Breast epithelium (tissue), 4 donors: ENCODE measurements at regions not wholly inside any gene's neighbourhood (a gene's known extent, or its start where the extent isn't known, plus 50 kb on each side); places are given as distances from the start of the nearest gene placed in this dataset.
"Not testable (repeated sequence)": the region's sequence is repeated elsewhere in the genome, so short reads cannot be mapped to it uniquely, and the experiment has no call there.

Source experiments
- DNase-seq, 2 donors: peaks; one replicate each; pipeline ENCODE4 v3.0.0-alpha.2; 2019; ENCODE audit warnings: low spot score in 2 of 2
- H3K27ac ChIP-seq, 2 donors: fragments of 200-600 bp; sonication (generic) in 1 of 2; one replicate each; pipeline ENCODE4 v1.5.1; 2016 to 2019; ENCODE audit warnings: mild to moderate bottlenecking in 1 of 2
- H3K27me3 ChIP-seq, 2 donors: fragments of 200-600 bp; sonication (generic) in 1 of 2; one replicate each; pipeline versions ENCODE4 v1.5.1 to v1.6.0; 2017 to 2019; ENCODE audit warnings: control low read depth in 1 of 2, mild to moderate bottlenecking in 1 of 2
- H3K36me3 ChIP-seq: fragments of 200-600 bp; one replicate; pipeline ENCODE4 v1.5.1; 2019
- H3K4me1 ChIP-seq, 2 donors: fragments of 200-600 bp; sonication (generic); one replicate each; pipeline ENCODE4 v1.5.1; 2016 to 2019; ENCODE audit warnings: control low read depth in 1 of 2
- H3K4me3 ChIP-seq, 3 donors: fragments of 200-600 bp; sonication (generic); 1 replicate in 2 of 3; 2 replicates in 1 of 3; pipeline ENCODE4 v1.5.1; 2016 to 2019; ENCODE audit warnings: mild to moderate bottlenecking in 3 of 3, moderate library complexity in 2 of 3
- H3K9me3 ChIP-seq, 2 donors: fragments of 200-600 bp; sonication (generic) in 1 of 2; one replicate each; pipeline ENCODE4 v1.5.1; 2016 to 2019; ENCODE audit warnings: control low read depth in 1 of 2
- CTCF ChIP-seq, 3 donors: fragments of 450-650 bp; IDR thresholded peaks; one replicate each; pipeline ENCODE4 v1.5.1; 2016 to 2017; ENCODE audit warnings: antibody characterized with exemption in 3 of 3, mild to moderate bottlenecking in 3 of 3, moderate library complexity in 3 of 3
- POLR2A ChIP-seq: fragments of 450-650 bp; IDR thresholded peaks from one replicate; pipeline ENCODE4 v1.6.1; 2016; ENCODE audit warnings: antibody characterized with exemption, mild to moderate bottlenecking, moderate library complexity
- POLR2AphosphoS5 ChIP-seq, 3 donors: sonication (generic); formaldehyde crosslinking; IDR thresholded peaks; one replicate each; pipeline ENCODE4 v1.6.1; 2017; ENCODE audit warnings: antibody characterized with exemption in 3 of 3
- intact Hi-C: fragments of 100-400 bp; cut with DNase I; formaldehyde crosslinking; loops from one replicate; pipeline ENCODE4 v1.15.1; 2023; ENCODE audit warnings: low total_unique reads

DNA sequence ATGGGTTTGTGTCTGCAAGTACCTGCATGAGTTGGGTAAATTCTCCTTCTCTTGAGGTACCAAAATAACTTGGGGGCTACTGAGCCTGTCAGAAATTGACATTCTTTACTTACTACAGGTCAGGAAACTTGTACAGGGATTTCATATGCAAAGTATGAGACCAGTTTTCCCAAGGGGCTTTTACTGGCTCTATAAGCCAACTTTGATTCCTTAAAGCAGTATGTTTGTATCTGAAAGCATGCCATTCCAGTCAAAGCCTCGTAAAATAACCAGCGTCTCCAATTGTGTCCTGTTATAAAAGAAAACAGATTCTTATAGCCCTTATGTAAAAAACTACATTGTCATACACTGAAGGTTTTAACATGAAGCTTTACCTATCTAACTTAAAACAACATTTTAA lies 90.2 kb downstream of the ZNF467 start:
- Histone ChIP-seq H3K9me3 (peaks cover 0 to 9% of the 10 kb centered on the region in 2 donors), H3K4me1 (peaks cover 0 to 3% of the 10 kb centered on the region in 2 donors), H3K27ac (no peak overlapping the region), H3K27me3 (no peaks in the 10 kb centered on the region), H3K36me3 (no peaks in the 10 kb centered on the region), H3K4me3 (no peak overlapping the region)
- no peak for TF ChIP-seq POLR2AphosphoS5 (IDR thresholded peaks at IDR 0.05)
- no peak for TF ChIP-seq CTCF (IDR thresholded peaks at IDR 0.05)
- no peak for TF ChIP-seq POLR2A
- intact Hi-C loops: no loop called here
- no peak for DNase-seq

- TF ChIP-seq CTCF (IDR thresholded peaks at IDR 0.05) (no peak), POLR2AphosphoS5 (IDR thresholded peaks at IDR 0.05) (no peak), POLR2A (no peak)
- no peaks in the 10 kb centered on the region for H3K36me3 ChIP-seq
- H3K4me1 ChIP-seq: peaks cover 0 to 3% of the 10 kb centered on the region in 2 donors
- intact Hi-C loops: no loop called here
- no peaks in the 10 kb centered on the region for H3K27me3 ChIP-seq
- H3K27ac ChIP-seq: no peak overlapping the region
- peaks cover 0 to 9% of the 10 kb centered on the region in 2 donors for H3K9me3 ChIP-seq
- no peak overlapping the region for H3K4me3 ChIP-seq
- DNase-seq: no peak
Measured at GRCh38 chr7:149682038-149682437, 91.3 kb downstream of the ZNF467 start.

GRCh38 chr7:149681274-149681673 lies 92.1 kb downstream of the ZNF467 start:
- intact Hi-C loops: no loop called here
- Histone ChIP-seq H3K27ac (no peak overlapping the region), H3K4me3 (no peak overlapping the region), H3K4me1 (peaks cover 0 to 3% of the 10 kb centered on the region in 2 donors), H3K27me3 (no peaks in the 10 kb centered on the region), H3K9me3 (peaks cover 0 to 9% of the 10 kb centered on the region in 2 donors), H3K36me3 (no peaks in the 10 kb centered on the region)
- TF ChIP-seq POLR2AphosphoS5 (IDR thresholded peaks at IDR 0.05) (no peak), CTCF (IDR thresholded peaks at IDR 0.05) (no peak), POLR2A (no peak)
- no peak for DNase-seq

DNA sequence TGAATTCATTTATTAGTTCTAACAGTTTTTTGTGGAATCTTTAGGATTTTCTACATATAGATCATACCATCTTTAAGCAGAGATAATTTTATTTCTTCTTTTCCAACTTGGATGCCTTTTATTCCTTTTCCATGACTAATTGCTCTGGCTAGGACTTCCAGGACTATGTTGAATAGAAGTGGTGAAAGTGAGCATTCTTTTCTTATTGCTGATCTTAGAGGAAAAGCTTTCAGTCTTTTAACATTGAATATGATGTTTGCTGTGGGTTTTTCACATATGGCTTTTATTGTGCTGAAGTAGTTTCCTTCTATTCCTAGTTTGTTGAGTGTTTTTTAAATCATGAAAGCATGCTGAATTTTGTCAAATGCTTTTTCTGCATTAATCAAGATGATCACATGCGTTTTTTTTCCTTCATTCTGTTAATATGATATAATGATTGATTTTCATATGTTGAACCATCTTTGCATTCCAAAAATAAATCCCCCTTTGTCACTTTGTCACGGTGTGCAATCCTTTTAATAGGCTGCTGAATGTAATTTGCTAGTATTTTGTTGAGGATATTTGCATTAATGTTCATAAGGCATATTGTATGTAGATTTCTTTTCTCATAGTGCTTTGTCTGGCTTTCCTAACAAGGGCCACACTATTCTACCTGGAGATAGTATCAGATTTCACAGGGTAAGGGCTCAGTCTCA lies 92.9 kb downstream of the ZNF467 start:
- Histone ChIP-seq H3K4me3 (no peak overlapping the region), H3K36me3 (no peaks in the 10 kb centered on the region), H3K27ac (no peak overlapping the region), H3K9me3 (peaks cover 0 to 9% of the 10 kb centered on the region in 2 donors), H3K27me3 (no peaks in the 10 kb centered on the region), H3K4me1 (peaks cover 0 to 3% of the 10 kb centered on the region in 2 donors)
- intact Hi-C loops: no loop called here
- DNase-seq: no peak
- TF ChIP-seq CTCF (IDR thresholded peaks at IDR 0.05) (no peak), POLR2A (no peak)

DNA sequence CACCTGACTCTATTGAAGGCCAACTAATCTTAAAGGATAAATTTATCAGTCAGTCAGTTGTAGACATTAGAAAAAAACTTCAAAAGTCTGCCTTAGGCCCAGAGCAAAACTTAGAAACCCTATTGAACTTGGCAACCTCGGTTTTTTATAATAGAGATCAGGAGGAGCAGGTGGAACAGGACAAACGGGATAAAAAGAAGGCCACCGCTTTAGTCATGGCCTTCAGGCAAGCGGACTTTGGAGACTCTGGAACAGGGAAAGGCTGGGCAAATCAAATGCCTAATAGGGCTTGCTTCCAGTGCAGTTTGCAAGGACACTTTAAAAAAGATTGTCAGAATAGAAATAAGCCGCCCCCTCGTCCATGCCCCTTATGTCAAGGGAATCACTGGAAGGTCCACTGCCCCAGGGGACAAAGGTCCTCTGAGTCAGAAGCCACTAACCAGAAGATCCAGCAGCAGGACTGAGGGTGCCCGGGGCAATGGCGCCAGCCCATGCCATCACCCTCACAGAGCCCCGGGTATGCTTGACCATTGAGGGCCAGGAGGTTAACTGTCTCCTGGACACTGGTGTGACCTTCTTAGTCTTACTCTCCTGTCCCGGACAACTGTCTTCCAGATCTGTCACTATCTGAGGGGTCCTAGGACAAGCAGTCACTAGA lies 98.5 kb downstream of the ZNF467 start:
- H3K9me3 ChIP-seq, H3K36me3 ChIP-seq: not testable (repeated sequence)
- intact Hi-C loops: loop anchor here (10.0 kb wide), 1 partner anchor 50 kb away; no protein-coding TSS in a partner anchor

More for the DNA sequence above, 98.5 kb downstream of the ZNF467 start:
- H3K27ac ChIP-seq: peak overlapping the region; percentile 10 to 43
- TF ChIP-seq POLR2AphosphoS5 (IDR thresholded peaks at IDR 0.05): peak in 1 of 3 donors; percentile 51
- H3K4me3 ChIP-seq, H3K4me1 ChIP-seq, H3K27me3 ChIP-seq: not testable (repeated sequence)
- peak in 1 of 2 donors; percentile 35 for DNase-seq
